Peyer's patch (tissue), 4 donors: ENCODE measurements at regions not wholly inside any gene's neighbourhood (a gene's known extent, or its start where the extent isn't known, plus 50 kb on each side); places are given as distances from the start of the nearest gene placed in this dataset.

Experiments used
- DNase-seq, 3 donors: peaks; one replicate each; pipeline ENCODE4 v3.0.0-alpha.2; 2017 to 2019
- H3K27ac ChIP-seq, 4 donors: fragments of 200-600 bp; sonication (generic); one replicate each; pipeline ENCODE4 v1.5.1; 2016 to 2019
- H3K27me3 ChIP-seq, 2 donors: fragments of 200-600 bp; sonication (generic); one replicate each; pipeline ENCODE4 v1.5.1; 2019
- H3K36me3 ChIP-seq, 3 donors: fragments of 200-600 bp; sonication (generic); one replicate each; pipeline ENCODE4 v1.5.1; 2016 to 2019
- H3K4me1 ChIP-seq, 4 donors: fragments of 200-600 bp; sonication (generic); one replicate each; pipeline ENCODE4 v1.5.1; 2016 to 2019
- H3K4me3 ChIP-seq, 4 donors: fragments of 200-600 bp; sonication (generic); 1 replicate in 3 of 4; 2 replicates in 1 of 4; pipeline ENCODE4 v1.5.1; 2016 to 2019; ENCODE audit warnings: mild to moderate bottlenecking in 1 of 4
- H3K9me3 ChIP-seq, 4 donors: fragments of 200-600 bp; sonication (generic); one replicate each; pipeline ENCODE4 v1.5.1; 2016 to 2019; ENCODE audit warnings: mild to moderate bottlenecking in 1 of 4
- POLR2A ChIP-seq, 2 donors: fragments of 450-650 bp; IDR thresholded peaks; one replicate each; pipeline ENCODE4 v1.5.1; 2017; ENCODE audit warnings: antibody characterized with exemption in 2 of 2, mild to moderate bottlenecking in 2 of 2, moderate library complexity in 2 of 2
- TF ChIP-seq, protein P1 (sequence below), 6 experiments: fragments of 450-650 bp in 4 of 6; fragments of 200-600 bp in 2 of 6; sonication (generic) in 1 of 6; IDR thresholded peaks; one replicate each; pipeline ENCODE4 v1.5.1; 2017 to 2019; ENCODE audit warnings: antibody characterized with exemption in 6 of 6, mild to moderate bottlenecking in 3 of 6, moderate library complexity in 1 of 6

GRCh38 chr3:190205739-190206138 is 85.0 kb upstream of the P3H2 start:
- no peaks in the 10 kb centered on the region for H3K36me3 ChIP-seq
- no peaks in the 10 kb centered on the region for H3K9me3 ChIP-seq
- no peaks in the 10 kb centered on the region for H3K27me3 ChIP-seq
- H3K27ac ChIP-seq = no peak overlapping the region
- H3K4me3 ChIP-seq = no peak overlapping the region
- no peaks in the 10 kb centered on the region for H3K4me1 ChIP-seq
- no peak for DNase-seq
- TF ChIP-seq POLR2A (IDR thresholded peaks at IDR 0.05) = no peak
- TF ChIP-seq, protein P1, sequence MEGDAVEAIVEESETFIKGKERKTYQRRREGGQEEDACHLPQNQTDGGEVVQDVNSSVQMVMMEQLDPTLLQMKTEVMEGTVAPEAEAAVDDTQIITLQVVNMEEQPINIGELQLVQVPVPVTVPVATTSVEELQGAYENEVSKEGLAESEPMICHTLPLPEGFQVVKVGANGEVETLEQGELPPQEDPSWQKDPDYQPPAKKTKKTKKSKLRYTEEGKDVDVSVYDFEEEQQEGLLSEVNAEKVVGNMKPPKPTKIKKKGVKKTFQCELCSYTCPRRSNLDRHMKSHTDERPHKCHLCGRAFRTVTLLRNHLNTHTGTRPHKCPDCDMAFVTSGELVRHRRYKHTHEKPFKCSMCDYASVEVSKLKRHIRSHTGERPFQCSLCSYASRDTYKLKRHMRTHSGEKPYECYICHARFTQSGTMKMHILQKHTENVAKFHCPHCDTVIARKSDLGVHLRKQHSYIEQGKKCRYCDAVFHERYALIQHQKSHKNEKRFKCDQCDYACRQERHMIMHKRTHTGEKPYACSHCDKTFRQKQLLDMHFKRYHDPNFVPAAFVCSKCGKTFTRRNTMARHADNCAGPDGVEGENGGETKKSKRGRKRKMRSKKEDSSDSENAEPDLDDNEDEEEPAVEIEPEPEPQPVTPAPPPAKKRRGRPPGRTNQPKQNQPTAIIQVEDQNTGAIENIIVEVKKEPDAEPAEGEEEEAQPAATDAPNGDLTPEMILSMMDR (IDR thresholded peaks at IDR 0.05) = no peak

DNA sequence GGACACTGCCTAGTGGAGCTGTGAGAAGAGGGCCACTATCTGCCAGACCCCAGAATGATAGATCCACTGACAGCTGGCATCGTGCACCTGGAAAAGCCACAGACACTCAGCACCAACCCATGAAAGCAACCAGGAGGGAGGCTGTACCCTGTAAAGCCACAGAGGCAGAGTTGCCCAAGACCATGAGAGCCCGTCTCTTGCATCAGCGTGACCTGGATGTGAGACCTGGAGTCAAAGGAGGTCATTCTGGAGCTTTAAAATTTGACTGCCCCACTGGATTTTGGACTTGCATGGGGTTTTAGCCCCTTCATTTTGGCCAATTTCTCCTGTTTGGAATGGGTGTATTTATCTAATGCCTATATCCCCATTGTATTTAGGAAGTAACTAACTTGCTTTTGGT is 83.5 kb upstream of the P3H2 start:
- TF ChIP-seq, protein P1 (IDR thresholded peaks at IDR 0.05) = no peak
- no peak for TF ChIP-seq POLR2A (IDR thresholded peaks at IDR 0.05)
- no peak overlapping the region for H3K27ac ChIP-seq
- H3K27me3 ChIP-seq = no peaks in the 10 kb centered on the region
- H3K9me3 ChIP-seq = no peaks in the 10 kb centered on the region
- DNase-seq = no peak
- no peaks in the 10 kb centered on the region for H3K4me1 ChIP-seq
- H3K36me3 ChIP-seq = no peaks in the 10 kb centered on the region
- no peak overlapping the region for H3K4me3 ChIP-seq

- no peak for DNase-seq
- Histone ChIP-seq H3K9me3 (no peaks in the 10 kb centered on the region), H3K27me3 (no peaks in the 10 kb centered on the region), H3K27ac (no peak overlapping the region), H3K4me3 (no peak overlapping the region), H3K36me3 (no peaks in the 10 kb centered on the region), H3K4me1 (no peaks in the 10 kb centered on the region)
- TF ChIP-seq POLR2A (IDR thresholded peaks at IDR 0.05) = no peak
- TF ChIP-seq, protein P1 (IDR thresholded peaks at IDR 0.05) = no peak
Measured at GRCh38 chr3:190197346-190197763, 76.7 kb upstream of the P3H2 start.

DNA sequence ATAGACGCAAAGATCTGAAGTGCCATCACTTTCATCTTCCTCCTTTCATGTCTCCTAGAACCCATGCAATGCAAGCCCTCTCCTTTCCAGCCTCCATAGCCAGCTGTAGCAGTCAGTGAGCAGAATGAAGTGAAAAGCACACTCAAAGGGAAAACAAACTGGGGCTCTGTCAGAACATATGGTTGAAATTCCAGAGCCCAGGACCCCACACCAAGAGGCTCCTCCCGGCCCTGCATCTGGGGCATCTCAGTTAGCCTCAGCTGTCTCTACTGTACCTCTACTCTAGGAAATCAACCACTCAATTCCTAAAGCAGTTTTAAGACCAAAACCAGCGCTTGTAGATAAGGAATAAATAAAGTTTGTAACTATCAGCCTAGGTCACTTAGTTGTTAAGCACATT is 73.8 kb upstream of the P3H2 start:
- Histone ChIP-seq H3K4me1 (no peaks in the 10 kb centered on the region), H3K36me3 (no peaks in the 10 kb centered on the region), H3K4me3 (no peak overlapping the region), H3K9me3 (no peaks in the 10 kb centered on the region), H3K27me3 (no peaks in the 10 kb centered on the region), H3K27ac (no peak overlapping the region)
- TF ChIP-seq, protein P1 (IDR thresholded peaks at IDR 0.05) = no peak
- TF ChIP-seq POLR2A (IDR thresholded peaks at IDR 0.05) = no peak
- no peak for DNase-seq

GRCh38 chr3:190193210-190193609 is 72.5 kb upstream of the P3H2 start:
- Histone ChIP-seq H3K4me1 (no peaks in the 10 kb centered on the region), H3K36me3 (no peaks in the 10 kb centered on the region), H3K27me3 (no peaks in the 10 kb centered on the region), H3K9me3 (no peaks in the 10 kb centered on the region), H3K4me3 (no peak overlapping the region), H3K27ac (no peak overlapping the region)
- no peak for DNase-seq
- TF ChIP-seq, protein P1 (IDR thresholded peaks at IDR 0.05) = no peak
- no peak for TF ChIP-seq POLR2A (IDR thresholded peaks at IDR 0.05)

- Histone ChIP-seq H3K4me1 (no peaks in the 10 kb centered on the region), H3K27me3 (no peaks in the 10 kb centered on the region), H3K9me3 (no peaks in the 10 kb centered on the region), H3K36me3 (no peaks in the 10 kb centered on the region), H3K27ac (no peak overlapping the region), H3K4me3 (no peak overlapping the region)
- DNase-seq = no peak
- TF ChIP-seq POLR2A (IDR thresholded peaks at IDR 0.05) = no peak
- TF ChIP-seq, protein P1 (IDR thresholded peaks at IDR 0.05) = no peak
Measured at GRCh38 chr3:190192739-190193138, 72.0 kb upstream of the P3H2 start.
